Fibroblast of lung (primary cell): ENCODE measurements at regions not wholly inside any gene's neighbourhood (a gene's known extent, or its start where the extent isn't known, plus 50 kb on each side); places are given as distances from the start of the nearest gene placed in this dataset.
A peak's percentile ranks its signal among the peaks of the same experiment; 100 is the strongest.

Source experiments
- DNase-seq, 2 donors: peaks; one replicate each; pipeline versions ENCODE4 v3.0.0 to v3.0.0-alpha.2; 2010; ENCODE audit warnings: low read depth in 2 of 2
- H2AFZ ChIP-seq: 2 replicates; pipeline ENCODE4 v1.5.1; 2012; ENCODE audit warnings: low read length, control low read depth, inconsistent platforms
- H3K27ac ChIP-seq: 2 replicates; pipeline ENCODE4 v1.5.1; 2011; ENCODE audit warnings: low read length, control low read depth; ENCODE audit not compliant: insufficient read depth
- H3K27me3 ChIP-seq: 2 replicates; pipeline ENCODE4 v1.5.1; 2011; ENCODE audit warnings: mild to moderate bottlenecking, low read length; ENCODE audit not compliant: control insufficient read depth, insufficient read depth
- H3K36me3 ChIP-seq: 2 replicates; pipeline ENCODE4 v1.5.1; 2011; ENCODE audit warnings: low read length; ENCODE audit not compliant: control insufficient read depth, insufficient read depth
- H3K4me1 ChIP-seq: 2 replicates; pipeline ENCODE4 v1.5.1; 2011; ENCODE audit warnings: low read length; ENCODE audit not compliant: control insufficient read depth, insufficient read depth; ENCODE audit errors: extremely low read depth
- H3K4me2 ChIP-seq: 2 replicates; pipeline ENCODE4 v1.5.1; 2011; ENCODE audit warnings: low read length, control low read depth; ENCODE audit not compliant: insufficient read depth; ENCODE audit errors: extremely low read depth
- H3K4me3 ChIP-seq, 4 experiments: fragments of 200-600 bp in 1 of 4; sonication (generic) in 1 of 4; replicated peaks in 1 of 4; 2 replicates each; pipeline ENCODE4 v1.5.1; 2011 to 2016; ENCODE audit warnings: low read length in 4 of 4, low read depth in 3 of 4, mild to moderate bottlenecking in 3 of 4, control low read depth in 2 of 4, inconsistent platforms in 1 of 4, mixed read lengths in 1 of 4; ENCODE audit not compliant: insufficient read depth in 1 of 4; ENCODE audit errors: control extremely low read depth in 1 of 4
- H3K79me2 ChIP-seq: 2 replicates; pipeline ENCODE4 v1.5.1; 2012; ENCODE audit warnings: mild to moderate bottlenecking, low read length, inconsistent platforms; ENCODE audit not compliant: control insufficient read depth, insufficient read depth
- H3K9ac ChIP-seq: 2 replicates; pipeline ENCODE4 v1.5.1; 2011; ENCODE audit warnings: mild to moderate bottlenecking, low read length, control low read depth; ENCODE audit not compliant: insufficient read depth
- H3K9me3 ChIP-seq: 2 replicates; pipeline ENCODE4 v1.5.1; 2012; ENCODE audit warnings: low read depth, low read length; ENCODE audit not compliant: control insufficient read depth, insufficient read depth
- H4K20me1 ChIP-seq: 2 replicates; pipeline ENCODE4 v1.5.1; 2011; ENCODE audit warnings: low read length; ENCODE audit not compliant: control insufficient read depth, insufficient read depth; ENCODE audit errors: extremely low read depth
- CTCF ChIP-seq, 2 donors: IDR thresholded peaks in 1 of 2; conservative IDR thresholded peaks in 1 of 2; 1 replicate in 1 of 2; 2 replicates in 1 of 2; pipeline ENCODE4 v1.5.1; 2011 to 2012; ENCODE audit warnings: low read length in 2 of 2, control low read depth in 1 of 2, inconsistent platforms in 1 of 2, low read depth in 1 of 2, mild to moderate bottlenecking in 1 of 2
- EZH2 ChIP-seq: IDR thresholded peaks from 2 replicates; pipeline ENCODE4 v1.5.1; 2012; ENCODE audit warnings: low read length, control low read depth, mild to moderate bottlenecking; ENCODE audit errors: missing control alignments

DNA sequence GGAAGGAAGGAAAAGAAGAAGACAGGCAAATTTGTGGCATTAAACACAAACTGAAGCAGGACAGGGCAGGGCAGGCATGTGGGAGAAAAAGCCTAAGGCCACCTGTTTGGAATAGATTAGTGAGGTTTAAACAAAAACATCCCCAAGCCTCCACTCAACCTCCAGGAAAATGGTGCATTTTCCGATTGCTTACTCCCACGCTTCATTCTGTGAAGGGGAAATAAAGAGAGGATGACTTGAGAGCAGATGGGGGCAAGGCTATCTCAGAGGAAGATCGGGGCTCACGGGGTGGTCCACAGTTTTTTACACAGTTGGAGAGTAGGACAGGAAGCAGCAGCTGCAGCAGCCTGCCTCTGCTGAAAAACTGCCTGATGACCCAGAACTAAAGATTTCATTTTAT is 250.9 kb downstream of the DUSP6 start:
- H3K36me3 ChIP-seq = no peaks in the 10 kb centered on the region
- no peaks in the 10 kb centered on the region for H4K20me1 ChIP-seq
- no peak overlapping the region for H3K27ac ChIP-seq
- H2AFZ ChIP-seq = no peak overlapping the region
- no peak overlapping the region for H3K4me2 ChIP-seq
- TF ChIP-seq EZH2 = no peak
- no peaks in the 10 kb centered on the region for H3K4me1 ChIP-seq
- H3K9ac ChIP-seq = no peak overlapping the region
- no peaks in the 10 kb centered on the region for H3K27me3 ChIP-seq
- H3K79me2 ChIP-seq = no peaks in the 10 kb centered on the region
- H3K9me3 ChIP-seq = no peaks in the 10 kb centered on the region
- DNase-seq = no peak
- no peak overlapping the region for H3K4me3 ChIP-seq

- no peaks in the 10 kb centered on the region for H3K36me3 ChIP-seq
- no peaks in the 10 kb centered on the region for H3K4me1 ChIP-seq
- H3K9me3 ChIP-seq = no peaks in the 10 kb centered on the region
- TF ChIP-seq CTCF (conservative IDR thresholded peaks at IDR 0.05 in 1 of 2, IDR thresholded peaks at IDR 0.05 in 1 of 2; ENCODE audit: low read depth in 1 of 2, low read length in 2 of 2) = no peak
- TF ChIP-seq EZH2 = no peak
- peak; percentile 5 to 29 for DNase-seq
- H4K20me1 ChIP-seq = no peaks in the 10 kb centered on the region
- H3K9ac ChIP-seq = no peak overlapping the region
- no peaks in the 10 kb centered on the region for H3K27me3 ChIP-seq
- H3K4me2 ChIP-seq = no peak overlapping the region
- no peak overlapping the region for H2AFZ ChIP-seq
- H3K79me2 ChIP-seq = no peaks in the 10 kb centered on the region
- H3K27ac ChIP-seq = no peak overlapping the region
- H3K4me3 ChIP-seq = no peak overlapping the region
These were observed 253.7 kb downstream of the DUSP6 start for GRCh38 chr12:89098441-89099112.

GRCh38 chr12:89092297-89092696 is 260.0 kb downstream of the DUSP6 start:
- H3K4me3 ChIP-seq = no peak overlapping the region
- no peak for DNase-seq
- no peaks in the 10 kb centered on the region for H3K79me2 ChIP-seq
- no peaks in the 10 kb centered on the region for H3K4me1 ChIP-seq
- no peaks in the 10 kb centered on the region for H4K20me1 ChIP-seq
- no peaks in the 10 kb centered on the region for H3K27me3 ChIP-seq
- no peak overlapping the region for H3K4me2 ChIP-seq
- H3K9me3 ChIP-seq = no peaks in the 10 kb centered on the region
- TF ChIP-seq EZH2 (no peak), CTCF (conservative IDR thresholded peaks at IDR 0.05 in 1 of 2, IDR thresholded peaks at IDR 0.05 in 1 of 2; ENCODE audit: low read depth in 1 of 2, low read length in 2 of 2) (no peak)
- H3K27ac ChIP-seq = no peak overlapping the region
- no peak overlapping the region for H3K9ac ChIP-seq
- no peak overlapping the region for H2AFZ ChIP-seq
- no peaks in the 10 kb centered on the region for H3K36me3 ChIP-seq
